Calu3 (cell line): ENCODE measurements at regions not wholly inside any gene's neighbourhood (a gene's known extent, or its start where the extent isn't known, plus 50 kb on each side); places are given as distances from the start of the nearest gene placed in this dataset.
A peak's percentile ranks its signal among the peaks of the same experiment; 100 is the strongest.

ENCODE experiments used
- BruUV-seq: library from RNA; stranded (reverse); fragments of 400-500 nt; replicated peaks from 2 replicates; lab custom pipeline; 2021; lab: Mats Ljungman, UMichigan
- CTCF ChIA-PET: fragments of 300-600 bp; sonication (Branson Sonifier 250); formaldehyde crosslinking; loops from one replicate; lab custom pipeline; 2022; ENCODE audit warnings: antibody characterized with exemption; lab: Charles Lee
- DNase-seq: peaks from one replicate; pipeline ENCODE4 v3.0.0; 2022
- H3K27ac Mint-ChIP-seq: one replicate; pipeline ENCODE4 v1.8.0; 2022; ENCODE audit warnings: mixed read lengths; ENCODE audit not compliant: unreplicated experiment
- H3K27me3 Mint-ChIP-seq: one replicate; pipeline ENCODE4 v1.8.0; 2022; ENCODE audit warnings: mixed read lengths; ENCODE audit not compliant: unreplicated experiment
- H3K36me3 Mint-ChIP-seq: one replicate; pipeline ENCODE4 v1.8.0; 2022; ENCODE audit warnings: mild to moderate bottlenecking, moderate library complexity, mixed read lengths; ENCODE audit not compliant: insufficient read depth, unreplicated experiment
- H3K4me1 Mint-ChIP-seq: one replicate; pipeline ENCODE4 v1.8.0; 2022; ENCODE audit warnings: mild to moderate bottlenecking, low read depth, mixed read lengths; ENCODE audit not compliant: unreplicated experiment
- H3K4me3 Mint-ChIP-seq: one replicate; pipeline ENCODE4 v1.8.0; 2022; ENCODE audit warnings: mild to moderate bottlenecking, low read depth, moderate library complexity, mixed read lengths; ENCODE audit not compliant: unreplicated experiment
- H3K9me3 Mint-ChIP-seq: one replicate; pipeline ENCODE4 v1.8.0; 2022; ENCODE audit warnings: low read depth, mixed read lengths; ENCODE audit not compliant: unreplicated experiment
- intact Hi-C: fragments of 100-400 bp; cut with micrococcal nuclease; formaldehyde crosslinking; loops from one replicate; pipeline ENCODE4 v1.10.0; 2022; ENCODE audit not compliant: unreplicated experiment
- TF ChIP-seq, protein P1 (sequence below): fragments of 200-600 bp; IDR thresholded peaks from one replicate; pipeline ENCODE4 v1.8.0; 2022; ENCODE audit warnings: antibody characterized with exemption; ENCODE audit not compliant: unreplicated experiment

DNA sequence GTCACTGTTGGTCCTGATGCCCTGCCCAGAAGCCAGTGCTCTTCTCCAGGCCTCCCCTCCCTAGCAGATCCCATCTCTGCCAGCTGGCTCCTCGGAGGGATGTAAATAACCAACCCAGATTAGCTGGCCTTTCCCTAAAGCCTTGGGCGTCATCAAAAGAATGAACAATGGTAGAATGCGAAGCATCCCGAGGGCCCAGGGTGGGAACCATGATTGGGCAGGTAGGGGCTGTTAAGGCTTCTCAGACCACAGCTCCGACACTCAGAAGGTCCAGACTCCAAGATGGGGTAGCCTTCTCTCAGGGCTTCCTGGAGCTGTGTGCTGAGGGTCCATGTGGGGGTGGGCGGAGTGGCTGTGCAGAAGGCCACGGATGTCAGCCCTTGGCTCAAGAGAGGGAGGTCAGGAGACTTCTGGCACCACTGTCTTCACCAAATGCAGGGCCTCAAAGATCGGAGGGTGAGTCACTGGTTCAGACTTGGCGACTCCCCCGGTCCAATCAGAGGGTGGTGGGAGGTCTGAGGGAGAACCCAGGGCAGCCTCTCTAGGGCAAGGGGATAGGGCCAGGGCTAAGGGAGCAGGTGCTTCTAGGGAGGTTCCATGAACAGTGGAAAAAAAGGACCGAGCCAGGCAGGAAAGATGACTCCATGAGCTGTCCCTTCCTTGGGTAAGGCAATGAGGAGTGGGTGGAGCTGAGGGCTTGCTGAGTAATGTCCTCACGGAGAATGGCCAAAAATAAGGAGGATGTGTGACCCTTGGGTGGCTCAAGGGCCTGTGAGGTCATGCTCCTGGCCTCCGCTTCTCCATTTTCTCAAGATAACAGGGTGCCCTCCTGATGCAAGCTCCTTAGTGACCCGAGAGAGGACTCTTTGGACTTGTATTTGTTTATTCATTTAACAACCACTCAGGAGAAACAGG, 58.4 kb upstream of the EPS8L3 start:
- no peaks in the 10 kb centered on the region for H3K27me3 Mint-ChIP-seq
- TF ChIP-seq, protein P1, sequence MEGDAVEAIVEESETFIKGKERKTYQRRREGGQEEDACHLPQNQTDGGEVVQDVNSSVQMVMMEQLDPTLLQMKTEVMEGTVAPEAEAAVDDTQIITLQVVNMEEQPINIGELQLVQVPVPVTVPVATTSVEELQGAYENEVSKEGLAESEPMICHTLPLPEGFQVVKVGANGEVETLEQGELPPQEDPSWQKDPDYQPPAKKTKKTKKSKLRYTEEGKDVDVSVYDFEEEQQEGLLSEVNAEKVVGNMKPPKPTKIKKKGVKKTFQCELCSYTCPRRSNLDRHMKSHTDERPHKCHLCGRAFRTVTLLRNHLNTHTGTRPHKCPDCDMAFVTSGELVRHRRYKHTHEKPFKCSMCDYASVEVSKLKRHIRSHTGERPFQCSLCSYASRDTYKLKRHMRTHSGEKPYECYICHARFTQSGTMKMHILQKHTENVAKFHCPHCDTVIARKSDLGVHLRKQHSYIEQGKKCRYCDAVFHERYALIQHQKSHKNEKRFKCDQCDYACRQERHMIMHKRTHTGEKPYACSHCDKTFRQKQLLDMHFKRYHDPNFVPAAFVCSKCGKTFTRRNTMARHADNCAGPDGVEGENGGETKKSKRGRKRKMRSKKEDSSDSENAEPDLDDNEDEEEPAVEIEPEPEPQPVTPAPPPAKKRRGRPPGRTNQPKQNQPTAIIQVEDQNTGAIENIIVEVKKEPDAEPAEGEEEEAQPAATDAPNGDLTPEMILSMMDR: no peak
- H3K36me3 Mint-ChIP-seq: no peaks in the 10 kb centered on the region
- intact Hi-C loops: no loop called here
- peaks cover 34% of the 10 kb centered on the region for H3K4me1 Mint-ChIP-seq
- BruUV-seq: no TSS peak
- CTCF ChIA-PET: interaction anchor here (0.6 kb wide), 1 partner anchor 9 kb away, joined by 4 read pairs; no protein-coding TSS in a partner anchor
- H3K27ac Mint-ChIP-seq: no peak overlapping the region
- no peak for DNase-seq
- no peaks in the 10 kb centered on the region for H3K9me3 Mint-ChIP-seq
- no peak overlapping the region for H3K4me3 Mint-ChIP-seq

DNA sequence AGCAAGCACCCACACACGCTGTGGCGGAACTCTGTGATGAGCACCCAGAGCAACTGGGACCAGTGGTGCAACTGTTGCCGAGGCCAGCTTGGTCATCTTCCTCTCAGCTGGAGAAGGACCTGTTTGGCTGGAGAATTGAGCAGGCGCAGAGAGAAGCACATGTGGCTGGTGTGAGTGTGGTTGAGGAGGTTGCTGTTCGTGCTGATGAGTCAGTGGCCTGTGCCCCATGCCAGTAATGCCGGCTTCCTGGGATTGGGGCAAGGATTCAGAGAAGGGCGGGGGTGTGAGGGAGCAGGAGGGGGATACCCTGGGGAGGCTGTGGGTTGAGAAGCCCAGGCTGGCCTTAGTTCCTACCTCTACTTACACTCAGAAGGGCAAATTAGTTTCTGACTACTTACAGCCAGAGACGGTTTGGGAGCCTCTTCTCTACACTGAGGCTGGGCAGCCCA, 57.5 kb upstream of the EPS8L3 start:
- TF ChIP-seq, protein P1: no peak
- peak; percentile 59 for DNase-seq
- no TSS peak for BruUV-seq
- no peaks in the 10 kb centered on the region for H3K27me3 Mint-ChIP-seq
- peaks cover 34% of the 10 kb centered on the region for H3K4me1 Mint-ChIP-seq
- H3K36me3 Mint-ChIP-seq: no peaks in the 10 kb centered on the region
- CTCF ChIA-PET: no interaction called here
- intact Hi-C loops: no loop called here
- no peaks in the 10 kb centered on the region for H3K9me3 Mint-ChIP-seq
- no peak overlapping the region for H3K27ac Mint-ChIP-seq
- no peak overlapping the region for H3K4me3 Mint-ChIP-seq

DNA sequence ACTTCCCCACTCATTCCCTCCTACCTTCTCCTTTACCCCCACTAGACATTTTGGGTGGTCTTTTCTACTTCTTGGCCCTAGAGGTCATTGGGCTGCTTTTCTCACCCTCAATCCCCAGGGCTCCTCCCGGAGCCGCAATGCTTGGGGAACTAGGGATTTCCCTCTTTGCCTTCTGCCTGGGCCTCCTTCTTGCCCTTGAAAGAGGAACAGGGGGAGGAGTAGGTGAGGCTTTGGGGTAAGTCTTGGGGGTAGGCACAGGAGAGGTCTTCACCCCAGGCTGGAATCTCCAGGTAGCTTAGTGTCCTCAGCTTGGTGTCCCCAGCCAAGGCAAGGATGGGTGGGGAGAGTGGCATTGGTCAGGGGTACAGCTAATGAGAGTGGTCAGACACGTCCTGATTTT, 56.2 kb upstream of the EPS8L3 start:
- Mint-ChIP-seq H3K9me3 (no peaks in the 10 kb centered on the region), H3K4me3 (no peak overlapping the region), H3K4me1 (peaks cover 34% of the 10 kb centered on the region), H3K27me3 (no peaks in the 10 kb centered on the region), H3K36me3 (no peaks in the 10 kb centered on the region), H3K27ac (no peak overlapping the region)
- no TSS peak for BruUV-seq
- TF ChIP-seq, protein P1: no peak
- DNase-seq: no peak
- CTCF ChIA-PET: no interaction called here
- intact Hi-C loops: no loop called here

DNA sequence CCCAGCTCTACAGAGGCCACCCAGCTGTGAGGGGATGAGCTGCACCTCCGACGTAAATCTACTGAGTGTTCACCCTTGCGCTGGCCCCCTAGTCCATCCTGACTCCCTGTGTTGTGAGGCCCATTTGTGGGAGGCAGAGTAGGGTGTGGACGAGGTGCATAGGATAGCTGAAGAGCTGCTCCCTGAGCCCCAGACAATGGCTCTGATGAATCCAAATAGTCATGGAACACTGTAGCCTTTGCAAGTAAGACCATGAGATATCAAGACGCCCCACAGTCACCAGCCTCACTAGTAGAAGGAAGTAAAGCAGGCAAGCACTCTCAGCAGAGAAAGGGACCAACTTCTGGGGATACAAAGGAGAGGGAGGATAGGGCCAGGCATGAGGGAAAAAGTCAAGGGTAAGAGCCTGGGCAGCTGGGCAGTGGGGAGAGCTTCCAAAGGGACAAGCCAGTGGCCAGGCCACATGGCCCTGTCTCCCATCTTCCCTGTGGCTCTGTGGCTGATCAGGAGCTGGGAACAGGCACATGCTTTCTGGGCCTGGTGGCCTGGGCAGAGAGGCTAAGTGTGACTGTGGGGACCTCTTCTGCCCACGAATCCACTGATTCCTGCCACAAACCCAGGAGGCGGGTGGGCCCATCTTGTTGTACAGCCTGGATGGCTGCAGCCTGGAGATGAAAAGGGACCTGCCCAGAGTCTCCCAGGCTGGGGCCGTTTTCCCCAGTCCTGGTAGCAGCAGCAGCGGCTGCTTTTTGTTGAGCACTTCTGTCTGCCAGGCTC, 55.5 kb upstream of the EPS8L3 start:
- Mint-ChIP-seq H3K36me3 (no peaks in the 10 kb centered on the region), H3K27ac (no peak overlapping the region), H3K27me3 (no peaks in the 10 kb centered on the region), H3K4me3 (no peak overlapping the region), H3K9me3 (no peaks in the 10 kb centered on the region), H3K4me1 (peaks cover 28% of the 10 kb centered on the region)
- CTCF ChIA-PET: interaction anchor here (0.6 kb wide), 1 partner anchor 188 kb away, joined by 3 read pairs; no protein-coding TSS in a partner anchor
- intact Hi-C loops: no loop called here
- BruUV-seq: no TSS peak
- TF ChIP-seq, protein P1: no peak
- DNase-seq: no peak
